NCI-H2196 (cell line): ENCODE measurements at regions not wholly inside any gene's neighbourhood (a gene's known extent, or its start where the extent isn't known, plus 50 kb on each side); places are given as distances from the start of the nearest gene placed in this dataset.
A peak's percentile ranks its signal among the peaks of the same experiment; 100 is the strongest.
"Not testable (repeated sequence)": the region's sequence is repeated elsewhere in the genome, so short reads cannot be mapped to it uniquely, and the experiment has no call there.

Experiments
- DNase-seq: peaks from one replicate; lab custom pipeline; 2025; ENCODE audit not compliant: unreplicated experiment; lab: John Stamatoyannopoulos, UW

GRCh38 chr3:187995667-187996066 lies 158.3 kb upstream of the LPP start:
- no peak for DNase-seq

GRCh38 chr3:187996609-187997008 lies 157.3 kb upstream of the LPP start:
- DNase-seq, result no peak

- DNase-seq, result no peak
Measured at GRCh38 chr3:187997490-187997889, 156.5 kb upstream of the LPP start.

- no peak for DNase-seq
Measured at GRCh38 chr3:187997946-187998561, 155.9 kb upstream of the LPP start.

GRCh38 chr3:187998611-187999010 lies 155.3 kb upstream of the LPP start:
- no peak for DNase-seq

GRCh38 chr3:187999821-188000220 lies 154.1 kb upstream of the LPP start:
- no peak for DNase-seq

- peak; percentile 93 for DNase-seq
Measured at GRCh38 chr3:188000361-188000861, 153.5 kb upstream of the LPP start.

- DNase-seq, result peak; percentile 85
Measured at GRCh38 chr3:188001093-188001492, 152.9 kb upstream of the LPP start.

GRCh38 chr3:188001926-188002325 lies 152.0 kb upstream of the LPP start:
- DNase-seq, result no peak

- no peak for DNase-seq
Measured at GRCh38 chr3:188002626-188003138, 151.3 kb upstream of the LPP start.

GRCh38 chr3:188003188-188004171 lies 150.5 kb upstream of the LPP start:
- no peak for DNase-seq

GRCh38 chr3:188006726-188007393 lies 147.1 kb upstream of the LPP start:
- peak; percentile 96 for DNase-seq

- no peak for DNase-seq
Measured at GRCh38 chr3:188007897-188008296, 146.1 kb upstream of the LPP start.

- no peak for DNase-seq
Measured at GRCh38 chr3:188008582-188009213, 145.3 kb upstream of the LPP start.

GRCh38 chr3:188010478-188010877 lies 143.5 kb upstream of the LPP start:
- no peak for DNase-seq

- DNase-seq, result no peak
Measured at GRCh38 chr3:188019727-188020126, 134.2 kb upstream of the LPP start.

- no peak for DNase-seq
Measured at GRCh38 chr3:188021041-188021440, 132.9 kb upstream of the LPP start.

GRCh38 chr3:188021502-188022040 lies 132.4 kb upstream of the LPP start:
- no peak for DNase-seq

GRCh38 chr3:188022902-188023301 lies 131.1 kb upstream of the LPP start:
- DNase-seq, result not testable (repeated sequence)

- DNase-seq, result no peak
Measured at GRCh38 chr3:188025555-188025954, 128.4 kb upstream of the LPP start.
